H1 (cell line): ENCODE measurements at regions not wholly inside any gene's neighbourhood (a gene's known extent, or its start where the extent isn't known, plus 50 kb on each side); places are given as distances from the start of the nearest gene placed in this dataset.

ENCODE experiments used
- CEBPB ChIP-seq: IDR thresholded peaks from 2 replicates; pipeline ENCODE4 v1.6.1; 2012; ENCODE audit warnings: low read depth, low read length
- CHD7 ChIP-seq: fragments of 300-600 bp; sonication (generic); IDR thresholded peaks from 2 replicates; pipeline ENCODE4 v1.7.1; 2012; ENCODE audit warnings: low read length, moderate library complexity, mild to moderate bottlenecking, inconsistent platforms; ENCODE audit not compliant: insufficient replicate concordance
- EP300 ChIP-seq, 2 experiments: IDR thresholded peaks; 1 replicate in 1 of 2; 2 replicates in 1 of 2; pipeline ENCODE4 v1.6.1; 2011 to 2012; ENCODE audit warnings: low read depth in 2 of 2, low read length in 2 of 2, mild to moderate bottlenecking in 2 of 2, borderline replicate concordance in 1 of 2, inconsistent platforms in 1 of 2, moderate library complexity in 1 of 2

DNA sequence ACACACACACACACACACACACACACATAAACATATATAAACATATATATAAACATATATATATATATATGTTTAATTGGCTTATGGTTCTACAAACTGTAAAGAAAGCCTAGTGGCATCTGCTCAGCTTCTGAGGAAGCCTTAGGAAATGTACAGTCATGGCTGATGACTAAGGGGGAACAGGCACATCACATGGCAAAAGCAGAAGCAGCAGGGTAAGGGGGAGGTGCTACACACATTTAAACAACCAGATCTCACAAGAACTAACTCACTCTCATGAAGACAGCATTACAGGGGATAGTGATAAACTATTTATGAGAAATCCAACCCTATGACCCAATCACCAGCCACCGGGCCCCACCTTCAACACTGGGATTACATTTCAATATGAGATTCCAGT lies 922.9 kb downstream of the SI start (continued):
- TF ChIP-seq CHD7 (no peak), CEBPB (no peak), EP300 (IDR thresholded peaks at IDR 0.05; ENCODE audit: borderline replicate concordance in 1 of 2, low read depth in 2 of 2, low read length in 2 of 2) (no peak)
